ENCODE measurements at regions not wholly inside any gene's neighbourhood (a gene's known extent, or its start where the extent isn't known, plus 50 kb on each side); places are given as distances from the start of the nearest gene placed in this dataset.

- WGBS, 2 experiments (ENCODE audit: insufficient coverage in 1 of 2, insufficient read length in 1 of 2): 77 to 78% methylated on average over 10 to 13 of the region's 13 CpGs
- Mint-ChIP-seq H3K4me3 (no peak overlapping the region), H3K4me1 (peaks cover 17% of the 10 kb centered on the region), H3K27ac (peak overlapping the region; percentile 68), H3K9me3 (no peaks in the 10 kb centered on the region), H3K36me3 (ENCODE audit: low read depth) (no peaks in the 10 kb centered on the region), H3K27me3 (ENCODE audit: insufficient read depth) (no peaks in the 10 kb centered on the region)
- H3K9me3 ChIP-seq (ENCODE audit: control insufficient read depth, low read length): no peaks in the 10 kb centered on the region
- no peak overlapping the region for H3K27ac ChIP-seq (ENCODE audit: low read depth, low read length)
- no peaks in the 10 kb centered on the region for H3K36me3 ChIP-seq (ENCODE audit: control insufficient read depth, insufficient read depth, low read length)
- DNase-seq: peak; percentile 47
- no peak for TF ChIP-seq CTCF (conservative IDR thresholded peaks at IDR 0.05)
- H3K4me3 ChIP-seq (ENCODE audit: low read length): no peak overlapping the region
- H3K4me1 ChIP-seq (ENCODE audit: control insufficient read depth, insufficient read depth, low read length): peaks cover 18% of the 10 kb centered on the region
- no peak overlapping the region for H3K9ac ChIP-seq (ENCODE audit: extremely low read depth, low read length, poor library complexity, severe bottlenecking)
- no peaks in the 10 kb centered on the region for H3K27me3 ChIP-seq (ENCODE audit: control insufficient read depth, insufficient read depth, low read length, poor library complexity, severe bottlenecking)
These were observed 310.9 kb downstream of the MATN1 start for GRCh38 chr1:30412241-30413110.

GRCh38 chr1:30411206-30411605 is 312.2 kb downstream of the MATN1 start:
- no peak overlapping the region for H3K27ac Mint-ChIP-seq
- DNase-seq: no peak
- H3K27me3 ChIP-seq (ENCODE audit: control insufficient read depth, insufficient read depth, low read length, poor library complexity, severe bottlenecking): no peaks in the 10 kb centered on the region
- WGBS, 2 experiments (ENCODE audit: insufficient coverage in 1 of 2, insufficient read length in 1 of 2): 90 to 92% methylated on average over 8 of the region's 9 CpGs
- H3K9ac ChIP-seq (ENCODE audit: extremely low read depth, low read length, poor library complexity, severe bottlenecking): no peak overlapping the region
- H3K4me3 Mint-ChIP-seq: no peak overlapping the region
- no peaks in the 10 kb centered on the region for H3K27me3 Mint-ChIP-seq (ENCODE audit: insufficient read depth)
- H3K9me3 Mint-ChIP-seq: no peaks in the 10 kb centered on the region
- H3K4me1 ChIP-seq (ENCODE audit: control insufficient read depth, insufficient read depth, low read length): peaks cover 16% of the 10 kb centered on the region
- H3K36me3 Mint-ChIP-seq (ENCODE audit: low read depth): no peaks in the 10 kb centered on the region
- no peak for TF ChIP-seq CTCF (conservative IDR thresholded peaks at IDR 0.05)
- H3K27ac ChIP-seq (ENCODE audit: low read depth, low read length): no peak overlapping the region
- peaks cover 19% of the 10 kb centered on the region for H3K4me1 Mint-ChIP-seq
- no peak overlapping the region for H3K4me3 ChIP-seq (ENCODE audit: low read length)
- H3K9me3 ChIP-seq (ENCODE audit: control insufficient read depth, low read length): no peaks in the 10 kb centered on the region
- no peaks in the 10 kb centered on the region for H3K36me3 ChIP-seq (ENCODE audit: control insufficient read depth, insufficient read depth, low read length)

DNA sequence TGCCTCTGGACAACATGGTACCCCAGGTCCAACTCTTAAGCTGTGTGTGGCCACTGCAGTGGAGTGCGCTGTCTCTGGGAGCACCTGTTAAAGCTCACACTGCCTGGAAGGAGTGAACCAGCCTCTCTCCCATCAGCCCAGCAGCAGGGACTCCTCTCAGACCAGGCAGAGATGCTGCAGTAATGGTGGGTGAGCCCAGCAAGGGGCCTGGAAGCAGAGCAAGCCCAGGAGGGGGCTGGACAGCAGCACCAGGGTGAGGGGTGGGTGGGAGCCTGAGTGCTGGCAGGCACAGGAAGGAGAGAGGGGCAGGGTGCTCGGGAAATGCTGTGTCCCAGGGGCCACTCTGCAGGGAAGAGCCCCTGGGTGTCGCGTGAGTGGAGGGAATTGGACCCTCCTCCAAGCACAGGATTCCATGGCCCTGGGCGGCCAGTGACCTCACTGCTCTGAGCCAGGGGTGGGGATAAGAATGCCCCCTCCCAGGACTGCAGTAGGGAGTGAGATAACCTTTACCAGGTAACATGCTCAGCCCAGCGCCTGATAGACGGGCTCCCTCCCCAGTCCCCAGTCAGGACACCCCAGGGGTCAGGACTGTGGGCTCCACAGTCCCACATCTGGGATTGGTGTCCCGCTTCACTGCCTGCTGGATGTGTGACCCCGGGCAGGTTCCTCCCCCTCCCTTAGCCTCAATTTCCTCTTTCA is 313.1 kb downstream of the MATN1 start:
- H3K9ac ChIP-seq (ENCODE audit: extremely low read depth, low read length, poor library complexity, severe bottlenecking): no peak overlapping the region
- 72 to 84% methylated on average over 6 to 9 of the region's 9 CpGs for WGBS, 2 experiments (ENCODE audit: insufficient coverage in 1 of 2, insufficient read length in 1 of 2)
- H3K4me3 Mint-ChIP-seq: no peak overlapping the region
- H3K9me3 Mint-ChIP-seq: no peaks in the 10 kb centered on the region
- no peak overlapping the region for H3K27ac Mint-ChIP-seq
- TF ChIP-seq CTCF (conservative IDR thresholded peaks at IDR 0.05): no peak
- no peaks in the 10 kb centered on the region for H3K9me3 ChIP-seq (ENCODE audit: control insufficient read depth, low read length)
- H3K4me1 ChIP-seq (ENCODE audit: control insufficient read depth, insufficient read depth, low read length): peaks cover 16% of the 10 kb centered on the region
- H3K4me1 Mint-ChIP-seq: peaks cover 19% of the 10 kb centered on the region
- H3K27me3 Mint-ChIP-seq (ENCODE audit: insufficient read depth): no peaks in the 10 kb centered on the region
- H3K27me3 ChIP-seq (ENCODE audit: control insufficient read depth, insufficient read depth, low read length, poor library complexity, severe bottlenecking): no peaks in the 10 kb centered on the region
- H3K27ac ChIP-seq (ENCODE audit: low read depth, low read length): no peak overlapping the region
- no peak overlapping the region for H3K4me3 ChIP-seq (ENCODE audit: low read length)
- H3K36me3 ChIP-seq (ENCODE audit: control insufficient read depth, insufficient read depth, low read length): no peaks in the 10 kb centered on the region
- H3K36me3 Mint-ChIP-seq (ENCODE audit: low read depth): no peaks in the 10 kb centered on the region
- DNase-seq: peak; percentile 33

Measured in endodermal cell (in vitro differentiated cells).